ENCODE measurements at regions not wholly inside any gene's neighbourhood (a gene's known extent, or its start where the extent isn't known, plus 50 kb on each side); places are given as distances from the start of the nearest gene placed in this dataset.
"Not testable (repeated sequence)": the region's sequence is repeated elsewhere in the genome, so short reads cannot be mapped to it uniquely, and the experiment has no call there.

GRCh38 chr5:53733853-53734252, 173.4 kb downstream of the NDUFS4 start:
- H3K4me1 ChIP-seq: peaks cover 0 to 8% (median 0%) of the 10 kb centered on the region in 12 donors
- no peak for ATAC-seq
- intact Hi-C loops (cut with DNase I): no loop called here

DNA sequence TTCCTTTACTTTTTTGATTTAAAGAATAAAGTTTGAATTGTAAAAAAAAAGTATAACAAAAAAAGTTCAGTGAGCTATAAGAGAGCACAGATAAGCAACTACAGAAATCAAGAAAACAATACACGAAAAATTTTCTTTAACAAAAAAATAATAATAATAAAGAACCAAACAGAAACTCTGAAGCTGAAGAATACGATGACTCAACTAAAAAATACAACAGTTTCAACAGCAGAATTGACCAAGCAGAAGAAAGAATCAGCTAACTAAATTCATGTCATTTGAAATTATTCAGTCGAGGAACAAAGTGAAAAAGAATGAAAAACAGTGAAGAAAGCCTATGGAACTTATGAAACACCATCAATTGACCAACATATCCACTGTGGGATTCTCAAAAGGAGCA, 177.7 kb downstream of the NDUFS4 start:
- Histone ChIP-seq H3K27me3 (no peaks in the 10 kb centered on the region), H3K9me3 (peaks cover 0 to 9% (median 0%) of the 10 kb centered on the region in 12 donors), H3K4me1 (no peaks in the 10 kb centered on the region), H3K36me3 (no peaks in the 10 kb centered on the region), H3K4me3 (no peak overlapping the region), H3K27ac (no peak overlapping the region)
- TF ChIP-seq CTCF (IDR thresholded peaks at IDR 0.05): no peak
- TF ChIP-seq POLR2A (IDR thresholded peaks at IDR 0.05): no peak
- no peak for ATAC-seq
- WGBS, 4 donors: 87 to 93% (median 91%) methylated on average over 3 of the region's 3 CpGs
- intact Hi-C loops (cut with DNase I): no loop called here
- DNase-seq: no peak

More at GRCh38 chr5:53733853-53734252, 173.4 kb downstream of the NDUFS4 start:
- no peak for TF ChIP-seq POLR2A (IDR thresholded peaks at IDR 0.05)
- no peak for TF ChIP-seq CTCF (IDR thresholded peaks at IDR 0.05)
- H3K27me3 ChIP-seq: no peaks in the 10 kb centered on the region
- H3K4me3 ChIP-seq: no peak overlapping the region
- WGBS, 4 donors: 72 to 83% (median 76%) methylated on average over 1 of the region's 1 CpG
- no peaks in the 10 kb centered on the region for H3K36me3 ChIP-seq
- H3K27ac ChIP-seq: no peak overlapping the region
- DNase-seq: no peak
- H3K9me3 ChIP-seq: peaks cover 0 to 5% (median 0%) of the 10 kb centered on the region in 12 donors

DNA sequence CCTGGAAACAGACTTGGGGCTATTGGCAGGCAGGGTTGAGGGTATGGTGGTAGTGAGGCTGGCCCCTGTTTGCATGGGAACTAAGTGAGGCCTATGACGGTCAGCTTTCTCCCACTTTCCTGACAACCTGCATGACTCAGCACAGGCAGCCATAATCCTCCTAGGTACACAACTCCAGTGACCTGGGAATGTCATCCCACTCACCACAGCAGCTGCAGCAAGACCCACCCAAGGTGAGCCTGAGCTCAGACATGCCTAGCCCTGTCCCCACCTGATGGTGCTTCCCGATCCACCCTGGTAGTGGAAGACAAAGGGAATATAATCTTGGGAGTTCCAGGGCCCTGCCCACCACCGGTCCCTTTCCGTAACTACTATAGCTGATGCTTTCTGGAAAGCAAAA, 178.7 kb downstream of the NDUFS4 start:
- ATAC-seq (no peak), DNase-seq (no peak)
- TF ChIP-seq POLR2A (IDR thresholded peaks at IDR 0.05) (no peak), CTCF (IDR thresholded peaks at IDR 0.05) (no peak)
- H3K4me1 ChIP-seq: no peaks in the 10 kb centered on the region
- WGBS, 4 donors: 71 to 83% (median 79%) methylated on average over 2 to 4 of the region's 4 CpGs
- no peak overlapping the region for H3K27ac ChIP-seq
- H3K4me3 ChIP-seq: no peak overlapping the region
- intact Hi-C loops (cut with DNase I): no loop called here
- no peaks in the 10 kb centered on the region for H3K27me3 ChIP-seq
- H3K9me3 ChIP-seq: peaks cover 0 to 11% (median 0%) of the 10 kb centered on the region in 12 donors
- H3K36me3 ChIP-seq: no peaks in the 10 kb centered on the region

DNA sequence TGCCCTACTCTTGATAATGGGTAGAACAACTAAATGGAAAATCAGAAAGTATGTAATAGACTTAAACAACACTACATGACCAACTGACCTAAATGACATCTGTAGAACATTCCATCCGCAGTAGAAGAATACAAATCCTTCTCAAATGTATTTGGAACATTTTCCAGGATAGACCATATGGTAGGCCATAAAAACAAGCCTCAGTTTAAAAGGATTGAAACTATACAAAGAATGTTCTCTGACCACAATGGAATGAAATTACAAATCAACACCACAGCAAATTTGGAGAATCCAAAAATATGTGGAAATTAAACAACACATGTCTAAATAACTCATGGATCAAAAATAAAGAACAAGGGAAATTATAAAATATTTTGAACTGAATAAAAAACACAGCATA, 189.2 kb downstream of the NDUFS4 start:
- H3K36me3 ChIP-seq: no peaks in the 10 kb centered on the region
- no peaks in the 10 kb centered on the region for H3K4me1 ChIP-seq
- H3K4me3 ChIP-seq: no peak overlapping the region
- no peak overlapping the region for H3K27ac ChIP-seq
- WGBS, 4 donors: 87 to 94% (median 90%) methylated on average over 1 of the region's 1 CpG
- intact Hi-C loops (cut with DNase I): no loop called here
- no peak for ATAC-seq
- DNase-seq: no peak
- H3K27me3 ChIP-seq: no peaks in the 10 kb centered on the region
- peaks cover 0 to 50% (median 12%) of the 10 kb centered on the region in 12 donors for H3K9me3 ChIP-seq
- TF ChIP-seq CTCF (IDR thresholded peaks at IDR 0.05) (no peak), POLR2A (IDR thresholded peaks at IDR 0.05) (no peak)

- H3K27me3 ChIP-seq; H3K4me3 ChIP-seq; intact Hi-C loops (cut with DNase I); DNase-seq; ATAC-seq; H3K4me1 ChIP-seq; H3K27ac ChIP-seq; H3K36me3 ChIP-seq: not testable (repeated sequence)
- 88 to 92% (median 91%) methylated on average over 7 of the region's 7 CpGs for WGBS, 4 donors
- peaks cover 0 to 46% (median 12%) of the 10 kb centered on the region in 12 donors for H3K9me3 ChIP-seq
Measured at GRCh38 chr5:53752282-53752681, 191.8 kb downstream of the NDUFS4 start.

All from heart left ventricle (tissue), 16 donors.